ENCODE measurements at regions not wholly inside any gene's neighbourhood (a gene's known extent, or its start where the extent isn't known, plus 50 kb on each side); places are given as distances from the start of the nearest gene placed in this dataset.
A peak's percentile ranks its signal among the peaks of the same experiment; 100 is the strongest.
"Not testable (repeated sequence)": the region's sequence is repeated elsewhere in the genome, so short reads cannot be mapped to it uniquely, and the experiment has no call there.

DNA sequence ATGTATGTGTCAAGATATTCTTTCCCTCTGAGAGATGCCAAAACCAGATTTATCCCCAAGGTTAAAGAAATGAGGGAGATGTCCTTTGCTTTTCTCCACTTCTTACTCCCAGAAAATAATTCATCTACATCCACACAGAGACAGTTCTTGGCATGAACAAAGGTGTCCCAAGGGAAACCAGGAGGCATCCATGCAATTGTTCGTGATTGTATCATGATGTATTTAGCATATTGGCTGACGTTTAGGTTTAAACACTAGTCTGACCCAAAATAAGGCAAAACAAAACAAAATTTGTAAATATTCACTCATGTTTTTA lies 223.9 kb downstream of the C7orf25 start:
- DNase-seq (ENCODE audit: low read depth in 3 of 3, low spot score in 2 of 3): no peak

DNA sequence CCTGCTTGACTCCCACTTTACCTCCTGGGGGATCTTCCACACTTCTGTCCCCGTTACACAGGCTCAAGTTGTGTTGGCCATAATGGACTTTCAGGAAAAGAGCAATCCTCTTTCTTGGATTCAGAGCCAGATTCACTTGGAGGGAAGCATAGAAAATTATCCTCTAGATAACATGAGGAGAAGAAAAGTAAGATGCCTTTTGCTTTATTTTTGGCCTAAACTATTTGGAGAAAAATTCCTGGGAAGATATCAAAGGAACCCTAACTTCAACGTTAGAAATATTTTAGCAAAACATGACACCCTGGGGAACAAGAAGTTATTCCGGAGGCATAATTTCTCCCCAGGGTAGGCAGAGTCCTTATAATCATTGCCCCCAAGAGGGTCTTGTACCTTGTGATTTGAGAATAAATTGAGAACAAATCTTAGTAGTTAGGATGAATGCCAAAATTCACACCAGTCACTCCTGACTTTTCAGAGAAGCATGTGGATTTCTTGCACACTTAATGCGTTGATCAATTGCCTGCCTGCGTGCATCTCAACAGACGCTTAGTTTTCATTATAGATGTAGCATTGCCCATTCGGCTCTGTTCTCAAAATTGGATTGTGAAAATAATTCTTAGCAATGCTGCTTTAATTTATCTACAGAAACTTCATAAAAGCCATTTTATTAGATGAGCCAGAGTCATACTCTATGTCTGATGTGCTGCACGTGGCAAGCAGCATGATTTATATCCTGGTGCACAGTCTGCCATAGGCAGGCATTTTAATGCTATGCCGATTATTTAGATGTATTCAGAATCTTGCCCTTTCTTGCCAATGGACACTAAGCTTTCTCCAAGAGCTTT lies 224.4 kb downstream of the C7orf25 start:
- no peak for DNase-seq (ENCODE audit: low read depth in 3 of 3, low spot score in 2 of 3)

DNA sequence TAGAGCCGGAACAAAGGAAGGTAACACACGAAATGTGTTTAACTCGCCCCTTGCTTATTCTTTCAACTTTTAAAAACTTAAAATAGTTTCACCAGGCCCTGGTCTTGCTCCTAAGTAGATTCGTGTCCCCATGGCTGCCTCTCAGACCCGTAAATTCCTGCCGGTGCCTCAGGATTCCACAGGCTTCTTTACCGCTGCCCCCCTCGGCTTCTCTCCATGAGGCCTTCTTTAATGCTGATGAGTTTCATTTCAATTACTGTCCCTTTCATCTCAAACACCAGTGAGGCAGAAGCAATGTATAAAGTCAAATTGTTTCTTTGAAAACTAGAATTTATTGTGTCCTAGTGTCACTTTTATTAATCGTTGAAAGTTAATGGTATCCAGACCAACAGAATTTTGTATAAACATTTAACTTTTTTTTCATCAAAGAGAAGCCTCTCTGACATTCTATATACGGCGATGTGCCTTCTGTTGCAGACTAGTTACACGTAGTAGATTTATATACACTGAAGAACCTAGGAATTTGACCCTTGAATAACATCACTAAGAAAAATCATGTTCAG lies 225.2 kb downstream of the C7orf25 start:
- no peak for DNase-seq (ENCODE audit: low read depth in 3 of 3, low spot score in 2 of 3)

DNA sequence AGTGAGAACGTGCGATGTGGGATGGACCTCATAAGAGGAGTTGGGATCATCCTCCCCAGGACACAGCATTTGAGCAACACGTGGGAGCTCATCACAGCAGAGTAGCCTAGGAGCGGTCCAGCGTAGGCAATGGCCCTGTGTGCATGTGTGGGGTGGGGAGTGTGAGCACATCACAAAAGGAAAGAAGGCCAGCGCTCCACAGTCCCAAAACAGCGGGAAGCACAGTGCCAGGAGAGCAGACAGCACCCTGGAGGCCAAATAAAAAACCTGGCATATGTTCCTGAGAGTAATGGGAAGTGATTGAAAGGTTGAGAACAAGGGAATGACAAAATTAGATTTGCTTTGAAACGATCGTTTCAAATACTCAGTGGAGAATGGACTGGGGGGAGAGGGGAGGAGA lies 226.0 kb downstream of the C7orf25 start:
- no peak for DNase-seq (ENCODE audit: low read depth in 3 of 3, low spot score in 2 of 3)

DNA sequence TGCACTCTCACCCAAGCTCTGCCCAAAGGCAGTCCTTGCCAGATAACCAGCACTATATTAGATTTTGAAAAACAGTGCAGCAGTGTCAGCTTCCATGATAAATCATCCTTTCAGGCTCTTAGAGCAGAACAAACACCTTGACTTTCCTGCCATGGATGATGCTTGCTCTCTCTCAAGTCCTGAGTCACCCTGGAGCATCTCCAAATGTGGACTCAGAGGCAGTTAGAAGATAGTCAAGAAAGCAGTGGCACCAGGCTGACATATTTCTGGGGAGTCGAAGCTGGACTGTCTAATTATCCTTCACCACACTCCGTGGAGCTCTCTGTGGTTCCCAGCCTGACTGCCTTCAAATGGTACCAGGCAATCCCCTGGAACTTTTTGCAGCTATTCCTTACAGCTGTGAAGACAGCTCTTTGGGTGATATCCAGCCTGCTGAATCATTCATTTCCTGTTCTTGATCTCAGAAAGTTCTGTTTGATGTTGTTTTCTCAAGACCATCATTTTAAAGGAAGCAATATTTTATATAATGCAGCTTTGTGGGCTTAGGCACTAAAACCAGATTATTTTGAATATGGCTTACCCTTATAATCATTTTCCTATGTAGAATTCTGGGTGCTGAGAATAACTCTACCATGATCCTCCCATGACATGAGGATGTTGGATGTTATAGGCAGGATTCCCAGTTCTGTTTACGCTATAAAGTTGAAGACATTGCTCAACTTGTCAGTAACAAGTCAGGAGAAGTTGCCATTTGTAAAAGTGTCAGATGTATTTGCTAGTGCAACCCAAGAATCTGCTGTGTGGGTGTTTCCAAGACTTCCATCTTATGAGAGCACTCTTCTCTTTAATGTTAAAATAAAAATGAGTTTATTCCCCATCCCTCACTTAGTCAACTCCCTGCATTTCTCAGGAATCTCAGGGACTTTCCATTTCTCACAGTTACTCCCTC lies 233.8 kb downstream of the C7orf25 start:
- peak in 1 of 3 donors; percentile 27 for DNase-seq (ENCODE audit: low read depth in 3 of 3, low spot score in 2 of 3)

DNA sequence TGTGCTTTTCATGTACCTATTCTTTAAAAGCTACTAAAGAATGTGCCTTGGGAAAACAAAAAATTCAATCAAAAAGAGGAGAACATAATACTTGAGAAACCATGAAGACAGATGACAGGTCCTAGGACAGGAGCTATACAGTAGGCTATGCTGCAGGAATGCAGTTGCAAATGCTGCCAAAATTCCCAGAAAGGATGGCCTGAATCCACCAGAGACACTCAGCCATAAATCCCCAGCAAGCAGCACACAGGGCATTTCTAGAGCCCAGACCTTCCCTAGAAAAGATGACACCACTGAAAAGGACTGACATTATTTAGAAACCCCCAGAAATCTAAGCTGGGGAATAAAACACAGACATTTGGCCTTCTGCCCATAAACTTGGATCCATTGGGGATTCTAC lies 237.3 kb downstream of the C7orf25 start:
- DNase-seq (ENCODE audit: low read depth in 3 of 3, low spot score in 2 of 3): no peak

DNA sequence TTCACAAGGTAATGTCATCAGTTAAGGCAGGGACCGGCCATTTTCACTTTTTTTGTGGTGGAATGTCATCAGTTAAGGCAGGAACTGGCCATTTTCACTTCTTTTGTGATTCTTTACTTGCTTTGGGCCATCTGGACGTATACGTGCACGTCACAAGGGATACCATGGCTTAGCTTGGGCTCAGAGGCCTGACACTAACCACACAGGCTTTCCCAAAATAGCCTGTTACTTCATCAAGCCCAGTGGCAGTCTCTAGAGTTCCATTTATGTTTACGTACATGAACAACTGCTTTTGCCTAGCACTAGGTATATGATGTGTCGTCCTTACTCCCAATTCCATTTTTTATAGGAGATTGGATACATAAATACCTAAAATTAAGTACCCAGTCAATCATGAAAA lies 237.9 kb downstream of the C7orf25 start:
- DNase-seq (ENCODE audit: low read depth in 3 of 3, low spot score in 2 of 3): no peak

DNA sequence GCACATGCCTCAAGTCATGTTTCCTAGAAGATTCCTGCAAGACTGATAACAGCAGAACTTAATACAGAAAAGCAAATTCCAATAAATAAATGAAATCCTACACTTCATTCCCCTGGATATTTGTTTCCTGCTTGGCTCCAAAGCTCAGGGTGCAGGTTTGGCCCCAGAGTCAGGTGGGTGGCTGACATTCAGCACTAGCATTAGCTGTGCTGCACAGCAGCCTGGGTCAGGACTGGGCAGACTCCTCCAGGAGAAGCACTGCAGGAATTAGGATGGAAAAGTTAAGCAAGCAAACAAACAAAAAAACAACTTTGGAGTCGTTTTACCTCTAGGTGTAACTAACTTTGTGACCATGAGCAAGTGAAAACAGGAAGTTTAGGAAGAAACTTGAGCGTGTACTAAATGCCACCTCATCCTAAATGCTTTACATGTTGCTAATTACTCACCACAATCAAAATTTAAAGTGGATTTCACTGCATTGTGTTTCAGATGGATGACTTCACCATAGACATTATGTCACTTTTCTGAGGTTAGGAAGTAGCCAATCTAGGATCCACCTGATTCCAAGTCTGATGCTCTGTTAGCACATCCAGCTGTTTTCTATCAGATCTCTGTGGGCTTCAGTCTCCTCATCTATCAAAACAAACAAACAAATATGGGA lies 239.4 kb downstream of the C7orf25 start:
- DNase-seq (ENCODE audit: low read depth in 3 of 3, low spot score in 2 of 3): no peak

DNA sequence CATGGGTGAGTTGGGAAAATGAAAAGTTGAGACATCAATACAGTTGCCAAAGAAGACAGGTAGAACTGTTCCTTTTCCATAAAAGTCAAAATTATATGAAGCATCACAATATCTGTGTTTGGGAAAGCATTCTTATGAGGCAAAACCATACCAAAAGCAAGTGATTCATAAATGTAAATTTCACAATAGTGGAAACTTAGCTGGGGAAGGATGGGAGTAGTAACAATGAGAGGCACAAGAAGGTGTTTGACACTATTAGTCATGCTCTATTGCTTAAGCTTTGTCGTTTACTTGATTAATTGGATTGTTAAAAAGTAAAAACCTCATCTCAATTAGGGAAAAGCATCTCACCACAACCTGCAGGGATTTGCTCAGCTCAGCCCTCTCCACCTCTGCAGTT lies 240.2 kb downstream of the C7orf25 start:
- DNase-seq (ENCODE audit: low read depth in 3 of 3, low spot score in 2 of 3): no peak

DNA sequence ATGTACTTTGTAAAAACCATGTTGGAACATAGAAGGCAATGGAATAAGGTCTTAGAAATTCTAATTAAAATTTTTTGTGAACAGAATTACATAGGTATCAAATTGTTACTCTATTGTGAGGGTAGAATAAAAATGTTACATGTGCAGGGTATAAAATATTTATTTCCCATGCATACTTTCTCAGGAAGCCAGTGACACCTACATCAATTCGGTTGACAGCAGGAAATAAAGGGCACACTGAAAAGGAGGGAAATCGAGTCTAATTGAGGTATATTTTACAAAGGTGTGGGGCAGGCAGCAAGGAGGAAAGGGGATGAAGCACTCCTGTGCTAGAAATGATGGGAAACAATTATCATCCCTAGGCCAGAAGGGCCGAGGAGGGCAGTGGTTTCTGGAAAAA lies 244.9 kb downstream of the C7orf25 start:
- no peak for DNase-seq (ENCODE audit: low read depth in 3 of 3, low spot score in 2 of 3)

DNA sequence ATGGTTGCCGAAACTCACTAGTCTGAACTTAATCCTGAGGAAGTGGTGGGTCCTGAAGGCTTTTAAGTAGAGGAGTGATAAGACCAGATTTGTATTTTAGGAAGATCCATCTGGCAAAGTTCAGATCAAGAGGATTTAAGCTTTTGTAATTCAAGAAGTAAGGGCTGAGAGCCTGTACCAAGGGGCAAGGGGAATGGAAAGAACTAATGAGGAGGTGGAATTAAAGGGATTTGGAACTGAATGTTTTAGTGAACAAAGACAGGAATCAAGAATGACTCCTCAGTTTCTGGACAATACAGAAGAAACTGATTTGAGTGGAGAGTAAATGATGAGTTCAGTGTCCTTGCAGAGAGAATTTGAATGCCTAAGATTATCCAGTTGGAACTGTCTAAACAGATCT lies 249.0 kb downstream of the C7orf25 start:
- DNase-seq (ENCODE audit: low read depth in 3 of 3, low spot score in 2 of 3): no peak

DNA sequence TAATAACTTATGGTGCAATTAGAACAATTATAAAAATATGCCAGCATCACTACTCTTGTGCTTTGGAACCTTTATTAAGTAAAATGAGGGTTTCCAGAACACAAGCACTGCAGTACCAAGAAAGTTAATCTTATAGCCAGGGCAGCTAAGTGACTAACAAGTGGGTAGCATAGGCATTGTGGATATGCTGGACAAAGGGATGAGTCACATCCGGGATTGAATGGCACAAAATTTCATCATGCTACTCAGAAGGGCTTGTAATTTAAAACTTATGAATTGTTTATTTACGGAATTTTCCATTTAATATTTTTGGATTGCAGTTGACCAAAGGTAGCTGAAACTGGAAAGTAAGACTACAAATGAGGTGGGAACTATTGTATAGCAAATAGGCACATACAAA lies 250.6 kb downstream of the C7orf25 start:
- no peak for DNase-seq (ENCODE audit: low read depth in 3 of 3, low spot score in 2 of 3)

DNA sequence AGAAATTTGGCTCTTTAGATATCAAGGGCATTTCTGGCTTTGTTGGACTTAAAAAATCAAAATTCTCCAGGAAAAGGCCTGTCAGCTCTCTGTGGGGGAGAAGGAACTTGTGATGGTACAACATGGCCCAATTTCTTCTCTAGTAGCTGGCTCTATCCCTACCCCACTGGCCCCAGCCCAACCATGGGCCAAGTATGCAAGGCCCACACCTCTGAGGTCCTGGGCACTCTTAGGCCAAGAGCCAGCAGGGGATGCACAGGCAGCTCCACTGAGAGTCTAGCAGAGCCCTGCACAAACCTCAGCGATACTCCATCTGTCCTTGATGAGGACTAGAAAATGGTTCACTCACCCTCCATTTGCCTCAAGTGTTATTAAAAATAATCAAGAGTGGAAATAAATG lies 261.2 kb downstream of the C7orf25 start:
- no peak for DNase-seq (ENCODE audit: low read depth in 3 of 3, low spot score in 2 of 3)

DNA sequence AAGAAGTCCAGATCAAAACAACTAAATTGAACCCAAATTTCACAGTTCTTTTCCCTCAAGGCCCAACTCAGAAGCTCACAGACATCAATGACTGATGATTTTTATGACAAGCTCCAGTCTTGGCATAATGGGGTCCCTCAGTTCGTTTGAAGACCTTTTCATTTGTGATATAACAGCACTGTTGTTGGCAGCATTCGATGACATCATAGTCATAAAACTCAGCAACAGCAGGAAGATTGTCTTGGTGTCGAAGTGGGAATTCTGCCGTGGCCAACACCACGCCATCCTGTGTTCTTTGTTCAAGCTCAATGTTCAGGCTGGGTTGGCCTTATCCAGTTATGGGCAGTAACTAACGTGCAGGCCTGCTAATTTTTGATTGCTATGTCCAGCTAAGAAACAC lies 261.7 kb downstream of the C7orf25 start:
- DNase-seq (ENCODE audit: low read depth in 3 of 3, low spot score in 2 of 3): no peak

DNA sequence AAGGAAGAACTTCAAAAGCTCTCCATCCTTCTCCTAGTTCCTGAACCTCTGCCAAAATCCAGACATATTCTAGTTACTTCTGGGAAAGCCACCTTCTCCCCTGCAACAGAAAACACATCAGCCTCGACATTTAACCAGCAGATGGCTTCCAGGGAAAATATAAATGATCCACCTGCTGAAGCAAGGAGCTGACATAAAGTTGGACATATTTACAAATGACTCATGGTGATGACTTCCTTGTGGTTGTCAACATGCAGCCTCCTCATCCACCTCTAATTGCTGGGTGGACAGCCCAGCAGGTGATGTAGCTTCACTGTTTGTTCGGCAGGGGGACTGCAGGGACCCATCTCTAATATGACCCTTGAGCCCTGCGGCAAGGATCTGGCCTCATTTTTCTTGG lies 266.0 kb downstream of the C7orf25 start:
- DNase-seq (ENCODE audit: low read depth in 3 of 3, low spot score in 2 of 3): no peak

DNA sequence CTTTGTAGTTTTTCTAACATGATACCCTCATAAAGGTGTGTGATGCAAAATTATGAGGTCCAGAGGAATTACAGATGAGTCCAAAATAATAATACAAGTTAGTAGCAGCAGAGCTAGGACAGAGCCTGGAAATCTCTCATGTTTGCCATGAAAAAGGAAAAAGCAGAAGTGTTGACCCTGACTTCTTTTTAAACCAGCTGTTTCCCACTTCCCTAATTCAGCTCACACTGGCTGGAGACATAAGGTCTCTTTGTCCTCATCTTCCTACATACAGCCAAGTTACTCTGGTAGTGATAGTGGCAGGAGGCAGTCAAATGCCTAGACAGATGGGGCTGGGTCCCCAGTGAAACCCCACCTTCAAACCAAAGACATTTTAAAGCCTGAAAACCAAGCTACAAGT lies 269.2 kb downstream of the C7orf25 start:
- DNase-seq (ENCODE audit: low read depth in 3 of 3, low spot score in 2 of 3): no peak

DNA sequence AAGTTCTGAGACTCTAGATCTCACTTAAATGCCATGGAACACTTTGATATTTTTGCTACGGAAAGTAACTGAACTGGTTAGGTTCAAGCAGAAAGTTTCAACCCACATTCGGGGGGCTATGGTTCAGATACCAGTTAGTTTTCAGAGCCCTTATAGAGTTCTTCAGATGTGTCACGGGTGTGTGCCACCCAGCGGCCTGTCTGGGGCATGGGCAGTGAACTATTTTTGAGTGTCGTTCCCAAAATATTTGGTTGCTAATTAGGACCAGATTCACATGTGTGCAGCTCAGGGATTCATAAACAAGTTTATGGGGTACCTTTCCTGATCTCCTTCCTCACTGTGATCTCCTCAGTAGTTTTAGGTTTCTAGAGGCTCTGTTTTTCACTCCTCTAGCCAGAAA lies 271.9 kb downstream of the C7orf25 start:
- DNase-seq (ENCODE audit: low read depth in 3 of 3, low spot score in 2 of 3): no peak

DNA sequence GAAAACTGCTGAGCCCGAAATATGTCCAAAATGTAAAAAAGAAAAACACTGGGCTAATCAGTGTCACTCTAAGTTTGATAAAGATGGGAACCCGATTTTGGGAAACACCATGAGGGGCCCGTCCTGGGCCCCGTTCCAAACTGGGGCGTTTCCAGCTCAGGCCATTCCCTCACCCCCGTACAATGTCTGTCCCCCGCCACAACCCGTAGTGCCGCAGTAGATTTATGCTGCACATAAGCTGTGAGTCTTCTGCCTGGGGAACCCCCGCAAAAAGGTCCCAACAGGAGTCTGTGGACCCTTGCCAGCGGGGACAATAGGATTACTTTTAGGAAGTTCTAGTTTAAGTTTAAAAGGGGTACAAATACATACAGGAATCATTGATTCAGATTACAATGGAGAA lies 275.5 kb downstream of the C7orf25 start:
- not testable (repeated sequence) for DNase-seq (ENCODE audit: low read depth in 3 of 3, low spot score in 2 of 3)

DNA sequence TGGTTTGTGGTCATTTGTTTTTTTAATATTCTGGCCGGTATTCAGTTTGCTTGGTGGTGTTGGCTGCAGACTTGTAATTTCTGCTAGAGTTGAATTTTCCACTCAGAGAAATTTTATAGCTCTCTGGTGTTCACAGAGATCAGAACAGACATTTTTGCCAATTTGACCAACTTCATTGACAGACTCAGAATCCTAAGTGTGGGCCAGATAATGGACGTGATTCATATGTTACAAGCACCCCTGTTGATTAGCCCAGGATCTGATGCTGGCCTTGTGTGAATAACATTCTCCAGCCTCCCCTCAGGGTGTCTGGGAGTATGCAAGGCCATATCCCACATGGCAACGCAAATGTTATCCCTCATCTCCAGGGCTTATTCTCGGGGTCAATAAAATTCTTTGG lies 283.8 kb downstream of the C7orf25 start:
- no peak for DNase-seq (ENCODE audit: low read depth in 3 of 3, low spot score in 2 of 3)

DNA sequence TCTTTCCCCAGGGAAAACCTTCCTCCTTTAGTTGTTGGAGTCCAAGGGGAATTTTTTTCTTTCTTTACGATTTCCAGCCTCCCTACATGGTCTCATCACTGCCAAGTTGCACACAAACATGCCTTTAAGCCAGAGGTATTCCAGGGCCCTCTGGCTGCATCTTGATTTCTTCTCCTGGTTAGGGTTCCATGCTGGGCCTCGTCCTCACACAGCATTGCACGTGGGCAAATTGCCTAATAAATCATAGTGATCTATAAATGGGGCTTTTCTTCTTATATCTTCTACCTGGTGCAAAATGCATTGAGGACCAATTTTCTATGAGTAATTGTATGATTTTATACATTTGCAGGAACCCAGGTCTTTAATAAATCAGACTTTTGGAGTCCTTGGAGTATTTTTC lies 284.2 kb downstream of the C7orf25 start:
- DNase-seq (ENCODE audit: low read depth in 3 of 3, low spot score in 2 of 3): no peak

DNA sequence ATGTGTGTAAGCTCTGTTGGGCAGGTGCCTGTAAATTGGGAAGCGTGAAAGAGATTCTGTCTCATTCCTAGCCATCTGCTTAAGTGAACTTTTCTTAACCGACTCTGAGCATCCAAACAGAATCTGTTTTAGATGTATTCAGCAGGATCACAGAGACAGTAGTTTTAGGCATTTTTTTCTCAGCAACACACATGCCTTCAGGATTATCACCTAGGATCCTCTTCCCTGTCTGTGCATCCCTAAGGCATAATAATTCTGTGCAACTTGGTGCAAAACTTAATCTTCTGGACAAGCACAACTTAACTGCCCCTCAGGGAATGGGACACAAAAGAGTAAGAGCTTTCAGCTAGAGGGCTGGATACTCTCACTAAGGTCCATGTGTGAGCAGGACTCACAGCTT lies 284.8 kb downstream of the C7orf25 start:
- DNase-seq (ENCODE audit: low read depth in 3 of 3, low spot score in 2 of 3): no peak

All from right renal cortex interstitium (tissue), 3 donors.